Gastrocnemius medialis (tissue), 4 donors: ENCODE measurements at regions not wholly inside any gene's neighbourhood (a gene's known extent, or its start where the extent isn't known, plus 50 kb on each side); places are given as distances from the start of the nearest gene placed in this dataset.

Experiments
- POLR2A ChIP-seq, 2 donors: fragments of 450-650 bp; IDR thresholded peaks; one replicate each; pipeline ENCODE4 v1.6.1; 2017; ENCODE audit warnings: antibody characterized with exemption in 2 of 2, mild to moderate bottlenecking in 2 of 2, moderate library complexity in 2 of 2
- TF ChIP-seq, protein P1 (sequence below), 5 experiments: fragments of 450-650 bp in 3 of 5; fragments of 200-600 bp in 2 of 5; sonication (generic) in 2 of 5; IDR thresholded peaks in 4 of 5; conservative IDR thresholded peaks in 1 of 5; 1 replicate in 4 of 5; 2 replicates in 1 of 5; pipeline ENCODE4 v1.5.1; 2016 to 2019; ENCODE audit warnings: antibody characterized with exemption in 5 of 5, mild to moderate bottlenecking in 3 of 5, moderate library complexity in 3 of 5

DNA sequence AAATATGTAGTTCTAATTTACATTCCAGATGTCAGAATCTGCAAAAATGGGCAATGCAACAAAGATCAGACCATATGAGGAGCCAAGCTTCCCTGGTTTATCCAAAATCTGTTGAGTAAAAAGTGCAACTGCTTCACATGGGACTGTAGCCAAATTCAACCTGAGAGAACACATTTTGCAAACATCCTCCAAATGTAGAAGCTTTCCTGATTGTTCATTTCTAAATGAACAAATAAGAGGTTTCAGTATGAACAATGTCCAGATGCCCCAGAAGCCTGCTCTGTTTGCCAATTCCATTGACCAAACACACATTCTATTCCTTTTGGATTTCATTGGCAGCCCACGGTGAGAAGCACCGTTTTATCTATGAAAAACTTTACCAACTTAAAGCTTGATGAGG is 117.9 kb upstream of the OSR1 start:
- TF ChIP-seq, protein P1, sequence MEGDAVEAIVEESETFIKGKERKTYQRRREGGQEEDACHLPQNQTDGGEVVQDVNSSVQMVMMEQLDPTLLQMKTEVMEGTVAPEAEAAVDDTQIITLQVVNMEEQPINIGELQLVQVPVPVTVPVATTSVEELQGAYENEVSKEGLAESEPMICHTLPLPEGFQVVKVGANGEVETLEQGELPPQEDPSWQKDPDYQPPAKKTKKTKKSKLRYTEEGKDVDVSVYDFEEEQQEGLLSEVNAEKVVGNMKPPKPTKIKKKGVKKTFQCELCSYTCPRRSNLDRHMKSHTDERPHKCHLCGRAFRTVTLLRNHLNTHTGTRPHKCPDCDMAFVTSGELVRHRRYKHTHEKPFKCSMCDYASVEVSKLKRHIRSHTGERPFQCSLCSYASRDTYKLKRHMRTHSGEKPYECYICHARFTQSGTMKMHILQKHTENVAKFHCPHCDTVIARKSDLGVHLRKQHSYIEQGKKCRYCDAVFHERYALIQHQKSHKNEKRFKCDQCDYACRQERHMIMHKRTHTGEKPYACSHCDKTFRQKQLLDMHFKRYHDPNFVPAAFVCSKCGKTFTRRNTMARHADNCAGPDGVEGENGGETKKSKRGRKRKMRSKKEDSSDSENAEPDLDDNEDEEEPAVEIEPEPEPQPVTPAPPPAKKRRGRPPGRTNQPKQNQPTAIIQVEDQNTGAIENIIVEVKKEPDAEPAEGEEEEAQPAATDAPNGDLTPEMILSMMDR (IDR thresholded peaks at IDR 0.05 in 4 of 5, conservative IDR thresholded peaks at IDR 0.05 in 1 of 5) = no peak
- no peak for TF ChIP-seq POLR2A (IDR thresholded peaks at IDR 0.05)
